Upper lobe of right lung (tissue), 1 donor: ENCODE measurements at regions not wholly inside any gene's neighbourhood (a gene's known extent, or its start where the extent isn't known, plus 50 kb on each side); places are given as distances from the start of the nearest gene placed in this dataset.

ENCODE experiments used
- ATAC-seq: fragments of 200-7000 bp; cut with Tn5 transposase; one replicate; pipeline ENCODE4 v1.9.1; 2020; ENCODE audit warnings: mild to moderate bottlenecking, moderate library complexity
- DNase-seq: peaks from one replicate; pipeline ENCODE4 v3.0.0-alpha.2; 2020
- H3K27ac ChIP-seq: fragments of 200-600 bp; one replicate; pipeline ENCODE4 v1.8.0; 2022
- H3K27me3 ChIP-seq: fragments of 200-600 bp; one replicate; pipeline ENCODE4 v1.8.0; 2022; ENCODE audit warnings: mild to moderate bottlenecking
- H3K36me3 ChIP-seq: fragments of 200-600 bp; one replicate; pipeline ENCODE4 v1.8.0; 2022
- H3K4me1 ChIP-seq: fragments of 200-600 bp; one replicate; pipeline ENCODE4 v1.8.0; 2022
- H3K4me3 ChIP-seq: fragments of 200-600 bp; one replicate; pipeline ENCODE4 v1.8.0; 2022; ENCODE audit warnings: mild to moderate bottlenecking
- H3K9me3 ChIP-seq: fragments of 200-600 bp; one replicate; pipeline ENCODE4 v1.8.0; 2022
- intact Hi-C: fragments of 100-400 bp; cut with DNase I; formaldehyde crosslinking; loops from one replicate; pipeline ENCODE4 v1.11.0; 2022
- TF ChIP-seq, protein P1 (sequence below): fragments of 200-600 bp; IDR thresholded peaks from one replicate; pipeline ENCODE4 v1.8.0; 2022; ENCODE audit warnings: antibody characterized with exemption
- donor health status: DM: no; HTN: yes; CAD: no; lungs with severe emphysema.

DNA sequence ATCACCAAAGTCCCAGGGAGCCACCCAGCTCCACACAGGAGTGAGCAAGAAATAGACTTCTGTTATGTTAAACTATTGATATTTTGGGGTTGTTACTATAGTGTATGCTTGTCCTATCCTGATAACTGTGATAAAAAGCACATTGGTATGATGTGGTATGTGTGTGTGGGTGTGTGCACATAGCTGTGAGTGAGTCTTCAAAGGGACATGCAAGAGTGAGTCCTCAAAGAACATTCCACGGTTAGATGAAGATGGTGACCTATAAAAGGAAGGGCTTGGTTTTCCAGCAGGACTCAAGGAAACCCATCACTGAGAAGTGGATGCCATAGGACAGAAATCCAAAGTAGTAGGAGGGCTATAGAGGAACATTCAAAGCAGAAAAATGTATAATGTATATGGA lies 342.9 kb downstream of the TSN start:
- Histone ChIP-seq H3K4me1 (no peaks in the 10 kb centered on the region), H3K36me3 (no peaks in the 10 kb centered on the region), H3K27ac (no peak overlapping the region), H3K4me3 (no peak overlapping the region), H3K27me3 (no peaks in the 10 kb centered on the region), H3K9me3 (no peaks in the 10 kb centered on the region)
- ATAC-seq (no peak), DNase-seq (no peak)
- intact Hi-C loops: no loop called here
- TF ChIP-seq, protein P1, sequence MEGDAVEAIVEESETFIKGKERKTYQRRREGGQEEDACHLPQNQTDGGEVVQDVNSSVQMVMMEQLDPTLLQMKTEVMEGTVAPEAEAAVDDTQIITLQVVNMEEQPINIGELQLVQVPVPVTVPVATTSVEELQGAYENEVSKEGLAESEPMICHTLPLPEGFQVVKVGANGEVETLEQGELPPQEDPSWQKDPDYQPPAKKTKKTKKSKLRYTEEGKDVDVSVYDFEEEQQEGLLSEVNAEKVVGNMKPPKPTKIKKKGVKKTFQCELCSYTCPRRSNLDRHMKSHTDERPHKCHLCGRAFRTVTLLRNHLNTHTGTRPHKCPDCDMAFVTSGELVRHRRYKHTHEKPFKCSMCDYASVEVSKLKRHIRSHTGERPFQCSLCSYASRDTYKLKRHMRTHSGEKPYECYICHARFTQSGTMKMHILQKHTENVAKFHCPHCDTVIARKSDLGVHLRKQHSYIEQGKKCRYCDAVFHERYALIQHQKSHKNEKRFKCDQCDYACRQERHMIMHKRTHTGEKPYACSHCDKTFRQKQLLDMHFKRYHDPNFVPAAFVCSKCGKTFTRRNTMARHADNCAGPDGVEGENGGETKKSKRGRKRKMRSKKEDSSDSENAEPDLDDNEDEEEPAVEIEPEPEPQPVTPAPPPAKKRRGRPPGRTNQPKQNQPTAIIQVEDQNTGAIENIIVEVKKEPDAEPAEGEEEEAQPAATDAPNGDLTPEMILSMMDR: no peak

DNA sequence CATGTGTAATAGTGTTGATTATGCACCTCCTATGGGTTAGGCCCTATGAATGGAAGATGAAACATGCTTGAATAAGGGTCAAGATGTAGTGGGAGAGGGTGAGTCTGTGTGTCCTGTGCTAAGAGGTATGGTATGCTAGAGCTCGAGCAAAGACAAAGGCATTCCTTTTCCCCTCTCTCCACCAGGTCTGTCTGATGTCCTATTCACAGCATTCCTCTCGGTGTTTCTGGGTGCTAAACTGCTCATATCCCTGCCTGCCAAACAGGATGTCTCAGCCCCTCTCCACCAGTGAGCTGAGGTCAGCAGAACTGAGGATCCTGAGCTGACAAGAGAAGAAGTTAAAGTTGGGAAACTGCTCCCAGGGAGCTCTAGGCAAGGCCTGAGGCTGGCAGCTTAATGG lies 344.9 kb downstream of the TSN start:
- DNase-seq (no peak), ATAC-seq (no peak)
- no peaks in the 10 kb centered on the region for H3K4me1 ChIP-seq
- H3K27ac ChIP-seq: no peak overlapping the region
- H3K9me3 ChIP-seq: no peaks in the 10 kb centered on the region
- intact Hi-C loops: no loop called here
- no peaks in the 10 kb centered on the region for H3K27me3 ChIP-seq
- TF ChIP-seq, protein P1: no peak
- H3K36me3 ChIP-seq: no peaks in the 10 kb centered on the region
- no peak overlapping the region for H3K4me3 ChIP-seq

DNA sequence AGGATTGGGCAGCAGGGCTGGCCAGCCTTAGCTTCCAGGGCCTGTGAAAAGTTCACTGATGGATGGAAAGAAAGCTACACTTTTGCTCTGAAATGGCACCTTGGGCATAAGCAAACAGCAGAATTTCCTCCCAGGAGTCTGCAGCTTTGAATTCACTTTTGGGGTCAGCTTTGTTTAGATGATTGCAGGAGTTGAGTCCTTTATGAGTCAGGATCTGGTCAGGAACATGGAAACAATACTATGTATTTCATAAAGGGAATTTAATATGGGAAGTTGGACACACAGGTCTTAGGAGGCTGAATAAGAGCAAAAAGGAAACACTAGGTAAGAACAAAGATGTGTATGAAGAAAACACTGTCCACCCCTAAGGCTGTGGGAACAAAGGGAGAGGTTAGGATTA lies 345.3 kb downstream of the TSN start:
- intact Hi-C loops: no loop called here
- ATAC-seq (no peak), DNase-seq (no peak)
- H3K4me3 ChIP-seq: no peak overlapping the region
- H3K27me3 ChIP-seq: no peaks in the 10 kb centered on the region
- H3K27ac ChIP-seq: no peak overlapping the region
- no peaks in the 10 kb centered on the region for H3K4me1 ChIP-seq
- no peaks in the 10 kb centered on the region for H3K36me3 ChIP-seq
- no peaks in the 10 kb centered on the region for H3K9me3 ChIP-seq
- TF ChIP-seq, protein P1: no peak

DNA sequence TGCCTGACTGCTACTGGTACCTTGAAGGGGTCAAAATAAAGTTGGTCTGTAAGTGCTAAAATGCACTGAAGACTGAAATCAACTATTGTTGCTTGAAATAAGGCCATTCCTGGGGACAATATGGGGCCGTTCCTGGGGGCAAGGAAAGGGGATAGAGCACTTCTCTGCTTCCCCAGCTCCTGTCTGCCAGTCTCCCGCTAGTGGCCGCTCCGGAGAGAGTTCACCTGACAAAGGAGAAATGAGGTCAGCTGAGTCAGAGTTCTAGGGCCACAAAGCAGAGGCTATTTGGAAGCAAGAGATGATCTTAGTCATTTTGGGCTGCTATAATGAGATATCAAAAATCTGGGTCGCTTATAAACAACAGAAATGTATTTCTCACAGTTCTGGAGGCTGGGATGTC lies 345.9 kb downstream of the TSN start:
- H3K9me3 ChIP-seq: no peaks in the 10 kb centered on the region
- TF ChIP-seq, protein P1: no peak
- ATAC-seq: no peak
- intact Hi-C loops: no loop called here
- no peaks in the 10 kb centered on the region for H3K4me1 ChIP-seq
- H3K36me3 ChIP-seq: no peaks in the 10 kb centered on the region
- H3K27me3 ChIP-seq: no peaks in the 10 kb centered on the region
- H3K27ac ChIP-seq: no peak overlapping the region
- DNase-seq: no peak
- no peak overlapping the region for H3K4me3 ChIP-seq

DNA sequence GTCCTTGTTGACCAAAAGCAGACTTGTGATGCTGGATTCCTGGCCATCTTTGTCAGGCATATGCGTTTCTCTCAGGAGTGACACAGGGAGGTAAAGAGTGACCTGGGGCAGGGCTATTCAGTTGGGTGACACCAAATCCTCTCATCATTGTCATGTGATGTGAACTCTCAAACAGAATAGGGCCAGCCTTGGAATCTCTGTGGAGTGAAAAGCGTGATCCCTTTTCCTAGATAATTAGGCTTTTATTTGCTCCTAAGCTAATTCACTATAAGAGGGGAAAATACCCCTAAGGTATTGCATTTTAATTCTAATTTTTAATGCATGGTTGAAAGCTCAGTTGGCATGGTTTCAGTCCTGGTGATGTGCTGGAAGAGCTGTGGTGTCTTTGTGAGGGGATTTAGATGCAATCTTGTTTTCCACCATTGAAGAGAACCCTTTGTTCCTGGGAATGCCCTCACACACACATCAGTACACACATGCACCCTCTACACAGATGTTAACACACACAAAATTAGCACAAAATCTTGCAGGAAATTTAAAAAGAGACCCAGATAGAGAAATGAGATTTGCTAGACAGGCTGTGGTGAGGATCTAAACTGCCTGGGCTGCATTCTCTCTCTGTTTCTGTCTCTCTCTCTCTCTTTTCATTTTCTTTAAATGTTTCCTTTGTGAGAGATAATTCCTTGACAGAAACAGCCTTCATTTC lies 349.9 kb downstream of the TSN start:
- TF ChIP-seq, protein P1: no peak
- ATAC-seq (no peak), DNase-seq (no peak)

DNA sequence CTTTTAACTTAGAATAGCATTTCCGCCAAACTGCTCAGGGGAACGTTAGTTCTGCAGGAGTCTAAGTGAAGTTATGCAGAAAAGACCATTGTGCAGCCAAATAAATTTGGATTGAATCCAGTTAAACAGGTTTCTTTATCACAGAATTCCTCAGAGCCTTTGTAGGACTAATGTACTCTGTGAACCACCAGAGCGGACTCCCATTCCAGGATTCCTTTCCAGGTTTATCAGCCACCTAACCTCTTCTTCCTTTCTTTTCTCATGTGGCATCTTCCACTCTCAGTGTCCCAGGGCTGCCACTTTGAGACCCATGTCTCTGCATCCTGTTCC lies 350.4 kb downstream of the TSN start:
- no peak for DNase-seq
- no peaks in the 10 kb centered on the region for H3K9me3 ChIP-seq
- intact Hi-C loops: no loop called here
- TF ChIP-seq, protein P1: no peak
- H3K27me3 ChIP-seq: no peaks in the 10 kb centered on the region
- H3K36me3 ChIP-seq: no peaks in the 10 kb centered on the region
- H3K4me1 ChIP-seq: no peaks in the 10 kb centered on the region
- no peak for ATAC-seq
- H3K4me3 ChIP-seq: no peak overlapping the region
- H3K27ac ChIP-seq: no peak overlapping the region

More for the DNA sequence above, 349.9 kb downstream of the TSN start:
- Histone ChIP-seq H3K4me3 (no peak overlapping the region), H3K9me3 (no peaks in the 10 kb centered on the region), H3K27ac (no peak overlapping the region), H3K36me3 (no peaks in the 10 kb centered on the region), H3K27me3 (no peaks in the 10 kb centered on the region), H3K4me1 (no peaks in the 10 kb centered on the region)
- intact Hi-C loops: no loop called here
